ENCODE measurements at regions not wholly inside any gene's neighbourhood (a gene's known extent, or its start where the extent isn't known, plus 50 kb on each side); places are given as distances from the start of the nearest gene placed in this dataset.

GRCh38 chrX:20739038-20739745 is 472.5 kb upstream of the RPS6KA3 start:
- ChIA-PET CTCF (no interaction called here), POLR2A (no interaction called here)
- DNase-seq (ENCODE audit: low read depth) = no peak
- Histone ChIP-seq H3K4me3 (ENCODE audit: low read depth, low read length) (no peak overlapping the region), H3K36me3 (ENCODE audit: control insufficient read depth, insufficient read depth, low read length) (no peaks in the 10 kb centered on the region), H3K27me3 (ENCODE audit: control insufficient read depth, insufficient read depth, low read length) (no peaks in the 10 kb centered on the region)
- TF ChIP-seq, protein P1, sequence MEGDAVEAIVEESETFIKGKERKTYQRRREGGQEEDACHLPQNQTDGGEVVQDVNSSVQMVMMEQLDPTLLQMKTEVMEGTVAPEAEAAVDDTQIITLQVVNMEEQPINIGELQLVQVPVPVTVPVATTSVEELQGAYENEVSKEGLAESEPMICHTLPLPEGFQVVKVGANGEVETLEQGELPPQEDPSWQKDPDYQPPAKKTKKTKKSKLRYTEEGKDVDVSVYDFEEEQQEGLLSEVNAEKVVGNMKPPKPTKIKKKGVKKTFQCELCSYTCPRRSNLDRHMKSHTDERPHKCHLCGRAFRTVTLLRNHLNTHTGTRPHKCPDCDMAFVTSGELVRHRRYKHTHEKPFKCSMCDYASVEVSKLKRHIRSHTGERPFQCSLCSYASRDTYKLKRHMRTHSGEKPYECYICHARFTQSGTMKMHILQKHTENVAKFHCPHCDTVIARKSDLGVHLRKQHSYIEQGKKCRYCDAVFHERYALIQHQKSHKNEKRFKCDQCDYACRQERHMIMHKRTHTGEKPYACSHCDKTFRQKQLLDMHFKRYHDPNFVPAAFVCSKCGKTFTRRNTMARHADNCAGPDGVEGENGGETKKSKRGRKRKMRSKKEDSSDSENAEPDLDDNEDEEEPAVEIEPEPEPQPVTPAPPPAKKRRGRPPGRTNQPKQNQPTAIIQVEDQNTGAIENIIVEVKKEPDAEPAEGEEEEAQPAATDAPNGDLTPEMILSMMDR (IDR thresholded peaks at IDR 0.05; ENCODE audit: insufficient read depth, low read depth, low read length) = no peak

DNA sequence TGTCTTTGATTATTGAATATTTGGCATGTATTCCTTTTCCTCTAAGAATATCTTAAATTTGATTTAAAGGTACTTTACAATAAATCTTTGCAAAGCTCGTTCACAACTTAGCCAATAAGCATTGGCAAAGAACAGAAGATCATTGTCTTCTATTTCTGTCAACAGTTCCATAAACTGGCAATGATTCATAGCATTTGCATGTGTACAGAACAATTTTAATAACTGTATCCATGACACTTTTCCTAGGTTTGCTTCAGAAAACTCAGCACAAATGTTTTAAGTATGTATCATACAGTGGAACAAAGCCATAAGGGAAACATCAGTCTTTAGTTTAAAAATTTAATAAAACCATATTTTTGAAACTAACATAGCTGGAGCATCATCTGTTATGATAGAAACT is 462.7 kb upstream of the RPS6KA3 start:
- no peaks in the 10 kb centered on the region for H3K36me3 ChIP-seq (ENCODE audit: control insufficient read depth, insufficient read depth, low read length)
- TF ChIP-seq, protein P1 (IDR thresholded peaks at IDR 0.05; ENCODE audit: insufficient read depth, low read depth, low read length) = no peak
- H3K4me3 ChIP-seq (ENCODE audit: low read depth, low read length) = no peak overlapping the region
- POLR2A ChIA-PET = no interaction called here
- CTCF ChIA-PET = interaction anchor here (0.6 kb wide), 1 partner anchor 191 kb away, joined by 3 read pairs; no protein-coding TSS in a partner anchor
- no peaks in the 10 kb centered on the region for H3K27me3 ChIP-seq (ENCODE audit: control insufficient read depth, insufficient read depth, low read length)
- DNase-seq (ENCODE audit: low read depth) = no peak

DNA sequence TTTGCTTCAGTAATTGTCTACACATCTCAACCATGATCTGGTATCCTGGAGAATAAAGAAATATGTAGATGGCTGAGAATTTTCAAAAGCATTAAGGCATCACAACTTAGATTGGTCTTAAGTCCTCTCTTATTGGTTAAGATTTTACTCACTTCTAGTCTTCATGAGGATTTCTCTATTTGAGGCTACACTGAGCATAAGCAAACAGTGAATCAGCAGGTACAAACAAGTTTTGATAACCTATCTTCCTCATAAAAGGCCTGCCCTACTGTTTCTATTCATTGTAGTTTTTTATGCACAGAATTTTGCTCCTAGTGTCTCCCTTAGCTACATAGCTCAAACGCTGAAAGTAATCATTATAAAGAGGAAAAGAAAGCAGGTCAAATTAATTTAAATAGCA is 460.7 kb upstream of the RPS6KA3 start:
- Histone ChIP-seq H3K27me3 (ENCODE audit: control insufficient read depth, insufficient read depth, low read length) (no peaks in the 10 kb centered on the region), H3K36me3 (ENCODE audit: control insufficient read depth, insufficient read depth, low read length) (no peaks in the 10 kb centered on the region), H3K4me3 (ENCODE audit: low read depth, low read length) (no peak overlapping the region)
- TF ChIP-seq, protein P1 (IDR thresholded peaks at IDR 0.05; ENCODE audit: insufficient read depth, low read depth, low read length) = no peak
- no peak for DNase-seq (ENCODE audit: low read depth)
- ChIA-PET CTCF (no interaction called here), POLR2A (no interaction called here)

GRCh38 chrX:20720954-20721626 is 454.4 kb upstream of the RPS6KA3 start:
- no peak overlapping the region for H3K4me3 ChIP-seq (ENCODE audit: low read depth, low read length)
- TF ChIP-seq, protein P1 (IDR thresholded peaks at IDR 0.05; ENCODE audit: insufficient read depth, low read depth, low read length) = no peak
- POLR2A ChIA-PET = no interaction called here
- H3K27me3 ChIP-seq (ENCODE audit: control insufficient read depth, insufficient read depth, low read length) = no peaks in the 10 kb centered on the region
- CTCF ChIA-PET = no interaction called here
- DNase-seq (ENCODE audit: low read depth) = no peak
- H3K36me3 ChIP-seq (ENCODE audit: control insufficient read depth, insufficient read depth, low read length) = no peaks in the 10 kb centered on the region

- no peak for DNase-seq (ENCODE audit: low read depth)
- H3K36me3 ChIP-seq (ENCODE audit: control insufficient read depth, insufficient read depth, low read length) = no peaks in the 10 kb centered on the region
- TF ChIP-seq, protein P1 (IDR thresholded peaks at IDR 0.05; ENCODE audit: insufficient read depth, low read depth, low read length) = no peak
- no peaks in the 10 kb centered on the region for H3K27me3 ChIP-seq (ENCODE audit: control insufficient read depth, insufficient read depth, low read length)
- H3K4me3 ChIP-seq (ENCODE audit: low read depth, low read length) = no peak overlapping the region
- ChIA-PET POLR2A (no interaction called here), CTCF (interaction anchor here (0.9 kb wide), 1 partner anchor 13 kb away, joined by 3 read pairs; no protein-coding TSS in a partner anchor)
Observed at GRCh38 chrX:20718592-20719380, 452.1 kb upstream of the RPS6KA3 start.

All from BJ (cell line).